ENCODE measurements at regions not wholly inside any gene's neighbourhood (a gene's known extent, or its start where the extent isn't known, plus 50 kb on each side); places are given as distances from the start of the nearest gene placed in this dataset.

GRCh38 chr20:6941571-6941970, 174.1 kb downstream of the BMP2 start:
- TF ChIP-seq POLR2A (IDR thresholded peaks at IDR 0.05) (no peak), CTCF (IDR thresholded peaks at IDR 0.05) (no peak)

All from uterus (tissue), 2 donors.